ENCODE measurements at regions not wholly inside any gene's neighbourhood (a gene's known extent, or its start where the extent isn't known, plus 50 kb on each side); places are given as distances from the start of the nearest gene placed in this dataset.

- no peaks in the 10 kb centered on the region for H3K4me1 ChIP-seq (ENCODE audit: control insufficient read depth, insufficient read depth, low read length)
- H3K9me3 ChIP-seq (ENCODE audit: control insufficient read depth, insufficient read depth, low read depth, low read length) = no peaks in the 10 kb centered on the region
- no peak overlapping the region for H3K4me3 ChIP-seq (ENCODE audit: low read depth in 2 of 2, low read length in 2 of 2)
- intact Hi-C loops (cut with micrococcal nuclease; ENCODE audit: unreplicated experiment) = no loop called here
- ATAC-seq (no peak), DNase-seq (ENCODE audit: low read depth, low spot score) (no peak)
- BruUV-seq (replicated peaks) = no TSS peak
- H3K36me3 ChIP-seq (ENCODE audit: control insufficient read depth, insufficient read depth, low read length) = no peaks in the 10 kb centered on the region
- POLR2A ChIA-PET = interaction anchor here (0.6 kb wide), 1 partner anchor 31 kb away, joined by 3 read pairs; no protein-coding TSS in a partner anchor
- in situ Hi-C loops (cut with HindIII; ENCODE audit: low pct_unique_long_range_greater_than_20kb, low sequenced_read_pairs) = no loop called here
- CTCF ChIA-PET = no interaction called here
- H3K27ac ChIP-seq (ENCODE audit: low read length) = no peak overlapping the region
- TF ChIP-seq POLR2AphosphoS5 (IDR thresholded peaks at IDR 0.05; ENCODE audit: low read depth, low read length) (no peak), CTCF (IDR thresholded peaks at IDR 0.05) (no peak), TCF7L2 (IDR thresholded peaks at IDR 0.05; ENCODE audit: low read depth, low read length) (no peak), SIN3A (IDR thresholded peaks at IDR 0.05; ENCODE audit: borderline replicate concordance, insufficient read depth, low read depth, low read length) (no peak), REST (IDR thresholded peaks at IDR 0.05; ENCODE audit: insufficient read depth in 1 of 2, low read depth in 2 of 2, low read length in 1 of 2) (no peak)
- H3K27me3 ChIP-seq (ENCODE audit: control insufficient read depth, insufficient read depth, low read length) = no peaks in the 10 kb centered on the region
Measured at GRCh38 chr2:177088529-177088928, 124.1 kb upstream of the HNRNPA3 start.

- Histone ChIP-seq H3K27ac (ENCODE audit: low read length) (no peak overlapping the region), H3K27me3 (ENCODE audit: control insufficient read depth, insufficient read depth, low read length) (no peaks in the 10 kb centered on the region), H3K4me1 (ENCODE audit: control insufficient read depth, insufficient read depth, low read length) (no peaks in the 10 kb centered on the region), H3K4me3 (ENCODE audit: low read depth in 2 of 2, low read length in 2 of 2) (no peak overlapping the region), H3K9me3 (ENCODE audit: control insufficient read depth, insufficient read depth, low read depth, low read length) (no peaks in the 10 kb centered on the region), H3K36me3 (ENCODE audit: control insufficient read depth, insufficient read depth, low read length) (no peaks in the 10 kb centered on the region)
- intact Hi-C loops (cut with micrococcal nuclease; ENCODE audit: unreplicated experiment) = no loop called here
- POLR2A ChIA-PET = no interaction called here
- DNase-seq (ENCODE audit: low read depth, low spot score) (no peak), ATAC-seq (no peak)
- CTCF ChIA-PET = no interaction called here
- TF ChIP-seq CTCF (IDR thresholded peaks at IDR 0.05) (no peak), TCF7L2 (IDR thresholded peaks at IDR 0.05; ENCODE audit: low read depth, low read length) (no peak), SIN3A (IDR thresholded peaks at IDR 0.05; ENCODE audit: borderline replicate concordance, insufficient read depth, low read depth, low read length) (no peak), REST (IDR thresholded peaks at IDR 0.05; ENCODE audit: insufficient read depth in 1 of 2, low read depth in 2 of 2, low read length in 1 of 2) (no peak)
- in situ Hi-C loops (cut with HindIII; ENCODE audit: low pct_unique_long_range_greater_than_20kb, low sequenced_read_pairs) = no loop called here
- BruUV-seq (replicated peaks) = no TSS peak
Measured at GRCh38 chr2:177090967-177091366, 121.6 kb upstream of the HNRNPA3 start.
